ENCODE measurements at regions not wholly inside any gene's neighbourhood (a gene's known extent, or its start where the extent isn't known, plus 50 kb on each side); places are given as distances from the start of the nearest gene placed in this dataset.
A peak's percentile ranks its signal among the peaks of the same experiment; 100 is the strongest.

DNA sequence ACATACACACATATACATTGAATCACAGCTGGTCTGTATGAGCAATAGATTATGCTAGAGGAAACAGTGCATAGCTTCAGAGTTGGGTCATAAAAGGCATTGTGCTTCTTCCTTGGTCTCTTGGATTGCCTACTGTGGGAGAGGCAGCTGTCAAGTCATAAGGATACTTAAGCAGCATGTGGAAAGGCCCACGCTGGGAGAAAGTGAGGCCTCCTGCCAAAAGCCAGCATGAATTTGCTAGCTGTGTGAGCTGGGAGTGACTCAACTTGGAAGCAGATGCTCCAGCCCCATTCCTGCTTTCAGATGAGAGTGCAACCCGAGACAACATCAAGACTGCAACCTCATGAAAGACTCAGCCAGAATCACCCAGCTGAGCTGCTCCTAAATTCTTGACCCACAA lies 311.9 kb upstream of the TBX3 start:
- DNase-seq (ENCODE audit: low spot score): no peak

DNA sequence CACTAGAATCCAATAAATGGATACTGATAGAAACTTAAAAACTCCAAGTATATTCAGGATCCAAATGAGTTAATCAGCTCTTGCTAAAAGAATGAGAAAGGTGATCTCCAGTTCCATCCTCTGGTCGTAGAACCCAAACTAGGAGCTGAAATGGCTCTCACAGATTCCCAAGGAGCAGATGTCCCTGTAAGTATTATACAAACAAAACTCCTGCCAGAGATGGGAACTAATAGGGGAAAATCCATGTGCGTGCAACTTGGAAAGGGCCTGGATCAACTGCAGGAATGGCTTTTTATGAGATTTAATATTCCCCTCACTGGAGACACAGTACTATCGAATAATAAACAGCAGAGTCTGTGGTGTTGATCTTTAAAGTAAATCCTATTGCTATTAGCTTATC lies 309.2 kb upstream of the TBX3 start:
- no peak for DNase-seq (ENCODE audit: low spot score)

DNA sequence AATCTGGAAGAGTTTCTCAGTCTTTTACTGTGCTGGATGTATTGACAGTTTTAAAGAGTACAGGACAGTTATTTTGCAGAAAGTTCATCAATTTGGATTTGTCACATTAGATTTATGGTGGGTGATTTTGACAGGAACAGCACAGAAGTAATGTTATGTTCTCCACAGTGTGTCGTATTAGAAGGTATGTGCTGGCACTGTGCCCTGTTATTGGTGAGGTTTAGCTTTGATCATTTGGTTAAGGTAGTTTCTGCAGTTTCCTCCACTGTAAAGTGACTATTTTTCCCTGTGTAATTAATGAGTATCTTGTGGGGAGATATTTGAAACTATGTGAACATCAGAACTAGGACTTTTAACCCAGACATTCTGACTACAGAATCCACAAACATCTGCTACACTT lies 308.5 kb upstream of the TBX3 start:
- DNase-seq (ENCODE audit: low spot score): no peak

DNA sequence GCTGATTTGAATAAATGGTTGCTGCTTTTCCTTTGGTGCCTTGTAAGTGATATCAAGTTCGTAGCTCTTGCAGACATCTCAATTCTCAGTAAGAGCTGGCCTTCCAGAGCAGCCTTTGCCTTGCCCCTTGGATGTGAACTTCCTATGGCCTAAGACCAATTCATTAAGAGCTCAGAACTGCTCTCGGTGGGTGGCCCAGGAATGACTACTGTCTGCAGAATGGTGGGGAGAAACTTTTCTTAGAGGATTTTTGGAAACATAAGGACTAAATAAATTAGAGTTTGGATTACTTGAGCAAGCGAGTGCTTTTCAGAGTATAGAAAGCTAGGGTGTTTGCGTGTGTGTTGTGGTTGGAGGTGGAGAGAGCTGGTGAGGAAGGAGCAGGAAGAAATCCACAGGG lies 306.4 kb upstream of the TBX3 start:
- no peak for DNase-seq (ENCODE audit: low spot score)

DNA sequence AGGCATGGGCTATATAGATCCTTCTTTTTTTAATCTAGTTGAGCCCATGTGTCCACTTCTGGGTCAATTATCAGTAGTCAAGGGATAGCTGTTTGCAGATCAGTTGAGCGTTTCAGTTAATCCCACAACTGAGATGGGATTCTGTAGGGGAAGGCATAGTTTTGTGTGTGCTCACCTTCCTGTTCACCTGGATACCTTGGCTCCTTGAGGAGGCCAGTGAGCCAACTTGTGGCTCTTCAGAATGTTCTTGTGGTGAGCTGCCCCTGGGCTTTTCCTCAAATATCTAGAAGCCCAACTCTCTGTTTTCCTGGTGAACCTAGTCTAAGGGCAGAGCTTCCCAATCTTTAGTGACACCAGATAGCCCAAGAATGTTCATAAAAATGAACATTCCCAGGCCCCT lies 302.9 kb upstream of the TBX3 start:
- no peak for DNase-seq (ENCODE audit: low spot score)

DNA sequence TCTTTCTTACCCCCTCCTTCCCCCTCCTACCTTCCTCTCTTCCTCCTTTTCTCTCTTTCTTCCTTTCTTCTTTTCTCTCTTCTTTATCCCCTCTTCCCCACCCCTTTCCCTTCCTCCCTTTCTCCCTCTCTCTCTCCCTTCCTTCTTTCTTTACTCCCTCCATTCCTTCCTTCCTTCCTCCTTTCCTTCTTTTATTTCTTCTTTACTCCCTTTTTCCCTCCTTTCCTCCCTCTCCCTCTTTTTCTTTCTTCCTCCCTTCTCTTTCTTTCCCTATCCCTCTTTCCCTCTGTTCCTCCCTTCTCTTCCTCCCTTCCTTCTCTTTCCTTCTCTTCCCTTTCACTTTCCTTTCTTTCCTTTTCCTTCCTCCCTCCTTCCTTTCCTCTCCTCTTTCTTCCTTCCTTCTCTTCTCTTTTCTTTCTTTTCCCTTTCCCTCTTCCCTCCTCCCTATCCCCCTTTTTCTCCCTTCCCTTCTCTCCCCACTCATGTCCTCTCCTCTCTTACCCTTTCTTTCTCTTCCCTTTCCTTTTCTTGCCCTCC lies 302.3 kb upstream of the TBX3 start:
- DNase-seq (ENCODE audit: low spot score): no peak

DNA sequence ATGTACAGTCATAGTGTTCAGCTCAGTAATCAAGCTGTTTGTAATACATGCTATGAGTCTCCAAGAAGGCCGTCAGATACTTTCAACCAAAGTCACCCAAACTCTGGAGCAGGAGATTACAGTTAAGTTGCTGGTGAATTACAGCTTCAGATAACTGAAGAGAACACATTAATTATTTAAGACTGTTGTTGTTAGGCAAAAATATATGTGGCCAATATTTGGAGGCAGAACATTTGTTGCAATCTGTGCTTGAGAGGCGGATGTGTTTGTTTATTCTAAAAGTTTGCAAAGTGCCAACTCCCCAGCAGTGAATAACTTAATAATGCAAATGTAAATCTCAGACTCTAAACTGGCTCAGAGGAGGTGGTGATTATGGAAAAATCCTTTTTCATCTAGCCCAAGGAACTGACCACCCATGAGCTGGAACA lies 300.7 kb upstream of the TBX3 start:
- DNase-seq (ENCODE audit: low spot score): no peak

DNA sequence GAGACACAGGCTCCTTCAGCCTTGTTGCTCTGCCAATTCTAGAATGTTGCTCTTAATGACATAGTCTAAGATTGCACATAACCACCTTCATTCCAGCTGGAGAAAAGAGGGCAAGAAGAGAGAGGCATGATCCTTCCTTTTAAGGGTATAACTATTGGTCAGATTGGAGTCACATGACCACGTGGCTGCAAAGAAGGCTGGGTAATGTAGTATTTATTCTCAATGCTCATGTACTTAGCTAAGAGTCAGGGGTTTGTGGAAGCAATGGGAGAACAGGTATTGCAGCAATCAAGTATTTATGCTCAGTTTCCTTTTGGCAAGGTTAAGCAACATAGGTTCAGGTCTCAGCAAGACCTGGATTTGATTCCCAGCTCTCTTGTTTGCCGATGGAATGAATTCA lies 298.8 kb upstream of the TBX3 start:
- DNase-seq (ENCODE audit: low spot score): peak; percentile 49

DNA sequence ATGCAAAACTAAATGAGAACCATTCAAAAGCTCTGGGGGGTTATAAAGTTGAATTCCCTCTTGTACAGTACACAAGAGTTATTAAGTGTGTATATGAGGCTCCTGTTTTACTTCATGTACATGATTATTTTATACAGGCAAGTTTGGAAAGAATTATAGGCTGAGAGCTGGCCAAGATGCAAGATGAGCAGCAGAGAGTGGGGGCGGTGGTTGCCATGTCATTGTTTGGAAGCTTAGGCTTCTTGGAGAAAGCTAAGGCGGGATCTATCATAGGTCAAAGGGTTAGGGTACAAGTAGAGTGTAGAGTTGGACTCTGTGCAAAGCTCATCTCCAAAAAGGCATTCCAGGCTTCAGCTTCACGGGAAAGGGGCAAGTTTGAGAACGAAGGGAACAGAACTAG lies 297.1 kb upstream of the TBX3 start:
- no peak for DNase-seq (ENCODE audit: low spot score)

DNA sequence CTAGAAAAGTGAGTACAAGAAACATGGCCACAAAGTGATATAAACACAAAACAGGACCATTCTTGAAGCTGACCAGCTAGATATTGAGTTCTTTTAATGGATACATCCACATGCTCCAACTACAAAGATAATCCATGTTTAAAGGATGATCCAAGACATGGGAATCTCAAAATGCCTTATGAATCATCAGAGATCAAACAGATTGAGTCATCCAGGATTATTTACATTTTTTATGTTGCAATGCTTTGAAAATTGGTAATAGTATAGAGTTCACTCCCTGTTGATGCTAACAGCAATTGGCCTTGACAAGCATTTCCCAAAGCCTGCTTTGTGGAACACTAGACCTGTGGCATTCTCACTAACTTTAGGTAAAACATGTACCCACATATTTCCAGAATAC lies 293.0 kb upstream of the TBX3 start:
- DNase-seq (ENCODE audit: low spot score): no peak

DNA sequence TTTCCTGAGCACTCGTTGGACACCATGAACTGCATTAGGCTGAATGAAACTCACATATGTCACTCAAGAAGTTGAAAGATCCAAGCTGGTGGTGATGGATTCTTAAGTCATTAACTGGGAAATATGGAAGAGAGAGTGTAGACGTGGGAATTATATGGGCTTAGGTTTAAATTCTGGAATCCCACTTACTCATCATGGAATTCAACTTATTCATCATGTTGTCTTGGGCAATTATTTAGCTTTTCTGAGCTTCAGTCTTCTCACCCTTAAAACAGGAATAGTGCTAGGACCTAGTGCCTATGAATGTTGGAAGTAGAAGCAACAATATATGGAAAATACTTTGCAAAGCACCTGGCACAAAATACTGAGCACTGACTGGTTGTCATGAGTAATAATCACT lies 292.4 kb upstream of the TBX3 start:
- no peak for DNase-seq (ENCODE audit: low spot score)

DNA sequence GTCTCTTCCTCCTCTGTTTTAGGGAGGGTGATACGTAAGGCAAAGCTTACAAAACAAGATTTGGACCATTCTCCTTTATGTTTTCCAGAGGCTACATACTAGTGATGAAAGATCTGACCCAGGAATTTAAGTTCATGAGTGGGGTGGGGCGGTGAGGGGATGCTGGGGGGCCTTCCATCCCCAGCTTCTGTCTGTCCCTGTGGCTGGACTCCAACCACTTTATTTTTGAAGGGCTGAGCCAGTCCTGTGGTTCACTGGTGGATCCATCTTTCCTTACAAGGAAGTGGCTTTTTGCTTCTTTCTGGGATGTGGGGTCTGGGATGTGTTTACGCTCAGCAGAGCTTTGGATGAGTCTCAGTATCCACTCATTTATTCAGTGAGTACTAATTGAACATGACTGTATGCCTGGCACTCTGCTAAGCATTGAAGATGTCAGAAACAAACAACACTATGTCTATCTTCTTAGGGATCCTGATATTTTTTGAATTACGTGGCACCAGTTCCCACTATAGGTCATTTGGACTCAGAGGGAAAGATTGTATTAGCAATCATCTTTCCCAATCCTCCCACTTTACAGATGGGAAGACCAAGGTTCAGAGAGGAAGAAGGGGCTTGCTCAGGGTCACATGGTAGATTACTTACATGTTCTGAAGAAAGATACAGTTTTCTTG lies 291.8 kb upstream of the TBX3 start:
- DNase-seq (ENCODE audit: low spot score): no peak

DNA sequence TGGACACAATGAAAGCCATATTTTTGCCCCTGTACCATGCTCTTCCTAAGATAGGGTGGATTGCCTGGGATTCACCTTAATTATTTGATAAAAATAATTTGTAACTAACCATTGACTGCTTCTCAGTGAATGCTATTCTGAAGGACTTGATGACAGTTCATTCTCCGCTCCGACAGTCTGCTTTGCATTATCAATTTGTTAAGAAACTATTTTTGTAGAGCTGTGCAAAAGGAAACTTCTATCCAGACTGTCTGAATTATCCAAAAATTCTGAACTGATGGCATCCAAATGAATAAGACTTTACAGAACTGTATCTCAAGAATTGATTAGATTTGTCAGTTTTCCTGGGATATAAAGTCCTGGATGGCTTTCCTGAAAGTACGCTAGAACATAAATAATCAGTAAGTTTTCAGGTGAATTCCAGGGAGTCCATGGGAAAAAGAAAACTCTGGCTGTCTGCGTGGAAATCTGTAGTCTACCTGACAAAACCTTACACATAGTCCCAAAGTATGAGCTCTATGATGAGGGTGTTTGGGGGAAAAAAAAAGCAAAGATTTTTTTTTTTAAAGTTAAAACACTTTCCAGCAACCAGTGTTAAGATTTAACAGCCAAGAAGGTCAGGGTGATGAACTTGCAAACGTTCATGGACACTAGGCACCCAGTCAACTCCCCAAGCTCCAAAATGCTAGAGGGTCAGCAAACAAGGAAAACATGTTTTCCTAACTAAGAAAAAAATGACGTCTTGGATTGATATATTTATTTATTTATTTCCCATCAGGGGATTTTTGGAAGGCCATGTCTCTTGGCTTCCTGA lies 291.1 kb upstream of the TBX3 start:
- no peak for DNase-seq (ENCODE audit: low spot score)

DNA sequence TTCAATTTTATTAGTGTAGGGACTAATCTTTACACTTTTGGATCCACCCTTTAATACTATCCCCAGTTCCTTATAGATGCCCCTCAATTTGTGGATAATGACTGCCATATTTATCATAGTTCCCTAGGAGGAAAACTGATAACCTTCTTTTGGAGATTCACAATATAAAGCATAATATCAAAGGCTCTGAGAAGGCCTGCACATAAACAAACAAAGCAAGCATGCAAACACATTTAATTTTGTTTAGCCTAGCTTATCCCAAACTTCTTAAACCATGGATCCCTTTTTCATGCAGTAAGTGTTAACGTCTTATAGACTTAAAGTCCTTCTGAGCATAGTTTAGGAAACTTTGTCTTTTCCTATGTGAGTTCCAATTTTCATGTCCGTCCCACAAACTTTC lies 290.4 kb upstream of the TBX3 start:
- DNase-seq (ENCODE audit: low spot score): no peak

DNA sequence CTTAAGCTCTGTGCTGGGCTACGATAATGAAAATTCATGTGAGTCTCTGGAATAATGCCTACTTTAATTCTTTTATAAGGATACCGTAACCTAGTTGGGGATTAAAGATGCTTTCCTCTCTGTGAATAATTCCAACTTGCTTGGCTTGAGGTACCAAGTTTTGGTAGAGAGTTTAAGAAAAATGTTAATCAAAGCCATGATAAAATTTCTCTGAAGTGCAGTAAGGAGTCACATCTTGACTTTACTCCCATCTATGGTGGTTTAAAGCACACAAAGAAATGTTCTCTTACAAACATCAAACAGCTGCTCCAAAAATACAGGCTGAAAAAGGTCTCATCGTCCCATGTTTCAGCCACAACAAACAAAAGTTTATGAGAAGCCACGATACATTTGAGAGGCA lies 284.8 kb upstream of the TBX3 start:
- no peak for DNase-seq (ENCODE audit: low spot score)

DNA sequence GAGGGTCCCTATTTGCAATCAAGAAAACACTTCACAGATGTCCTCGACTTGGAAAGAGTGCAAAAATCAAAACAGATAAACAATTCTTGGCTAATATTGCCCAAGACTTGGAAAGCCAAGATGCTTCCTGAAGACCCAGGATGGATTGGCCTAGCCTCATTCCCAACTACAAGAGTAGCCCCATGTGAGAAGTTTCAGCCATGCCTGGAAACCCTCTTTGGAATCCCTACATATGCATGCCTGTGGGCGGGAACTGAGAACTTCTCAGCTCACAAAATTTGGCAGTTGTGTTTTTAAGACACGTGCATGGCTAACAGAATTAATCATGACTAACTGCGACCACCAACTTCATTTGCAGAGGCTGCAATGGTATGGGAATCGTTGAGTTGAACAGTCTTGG lies 283.2 kb upstream of the TBX3 start:
- DNase-seq (ENCODE audit: low spot score): no peak

DNA sequence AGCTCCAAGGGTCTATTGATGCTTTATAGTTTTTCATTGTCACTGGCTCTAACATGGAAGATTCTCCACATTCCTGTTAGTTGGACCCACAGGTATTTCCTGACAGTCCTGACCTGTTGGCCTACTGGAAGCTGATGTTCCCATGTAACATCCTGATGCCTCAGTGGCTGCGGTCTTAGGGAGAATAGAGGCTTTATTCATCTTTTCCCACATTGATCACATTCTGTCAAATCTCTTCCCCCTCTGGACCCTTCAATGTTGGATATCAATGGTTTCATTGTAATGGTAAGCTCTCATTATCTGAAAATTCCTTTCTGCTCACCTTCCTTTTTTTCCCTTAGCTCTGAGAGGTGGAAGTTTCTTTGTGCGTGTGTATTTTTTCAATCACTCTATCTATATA lies 280.9 kb upstream of the TBX3 start:
- no peak for DNase-seq (ENCODE audit: low spot score)

DNA sequence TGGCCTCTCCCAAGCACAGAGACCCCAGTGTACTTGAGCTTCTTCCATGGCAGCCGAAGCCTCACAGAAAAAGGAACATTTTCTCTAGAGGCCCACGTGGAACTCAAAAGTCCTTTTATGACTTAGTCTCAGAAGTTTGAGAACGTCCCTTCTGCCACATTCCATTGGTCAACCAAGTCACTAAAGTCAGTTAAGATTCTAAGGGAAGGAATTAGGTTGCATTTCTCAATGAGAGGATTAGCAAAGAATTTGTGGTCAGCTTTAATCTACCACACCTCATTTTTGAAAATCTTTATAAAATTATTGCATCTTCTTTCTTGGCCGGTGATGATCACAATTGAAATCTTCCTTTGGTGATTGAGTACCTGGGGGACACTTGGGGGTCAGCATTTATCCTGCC lies 279.9 kb upstream of the TBX3 start:
- no peak for DNase-seq (ENCODE audit: low spot score)

DNA sequence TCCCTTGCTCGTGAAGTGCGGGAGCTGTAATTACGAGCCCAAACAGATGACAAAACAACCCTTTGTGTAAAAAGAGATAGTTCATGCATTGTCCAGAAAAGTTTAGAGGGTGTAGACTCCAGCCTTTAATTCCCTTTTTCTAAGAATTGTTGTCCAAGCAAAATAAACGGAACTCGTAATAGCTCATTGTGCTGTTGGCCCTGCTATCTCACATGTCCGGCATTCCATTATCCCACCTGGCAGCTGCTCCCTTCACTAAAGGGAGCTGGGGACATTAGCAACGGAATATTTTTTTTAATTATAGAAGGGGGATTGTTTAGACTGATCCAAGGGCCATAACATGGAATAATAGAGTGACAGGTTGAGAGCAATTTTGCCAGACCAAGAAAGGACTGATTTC lies 277.5 kb upstream of the TBX3 start:
- DNase-seq (ENCODE audit: low spot score): no peak

DNA sequence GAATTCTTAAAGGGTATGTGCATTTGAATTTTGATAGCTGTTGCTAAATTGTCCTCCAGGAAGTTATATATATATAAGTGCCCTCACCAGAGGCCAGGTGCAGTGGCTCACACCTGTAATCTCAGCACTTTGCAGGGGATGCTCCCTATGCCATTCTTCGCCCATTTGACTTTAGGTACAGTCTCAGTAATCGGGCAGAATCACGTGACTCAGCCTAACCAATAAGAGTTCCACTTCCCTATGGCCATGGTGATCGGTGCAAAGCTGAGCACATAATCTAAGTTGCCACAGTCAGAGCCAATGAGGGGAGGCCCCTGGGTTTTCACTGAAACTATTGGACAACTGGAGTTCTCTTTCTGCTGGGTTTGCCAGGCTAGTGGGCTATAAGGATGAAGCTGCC lies 274.6 kb upstream of the TBX3 start:
- no peak for DNase-seq (ENCODE audit: low spot score)

DNA sequence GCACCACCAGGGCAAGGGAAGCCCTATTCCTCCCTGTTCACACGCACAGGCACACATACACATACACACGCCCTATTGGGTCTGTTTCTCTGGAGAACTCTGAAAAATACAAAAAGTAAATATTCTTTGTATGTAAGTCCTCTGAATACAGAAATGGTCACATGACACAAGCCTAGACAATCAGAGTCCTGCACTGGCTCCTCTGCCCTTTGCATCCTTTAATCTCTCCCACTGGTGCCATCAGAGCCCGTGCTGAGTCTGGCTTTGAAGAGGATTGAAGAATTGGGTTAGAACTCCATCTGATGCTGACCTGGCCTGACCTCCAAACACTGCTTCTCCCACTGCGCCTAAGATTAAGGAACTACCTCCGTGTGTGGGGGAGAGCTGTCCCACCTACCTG lies 273.2 kb upstream of the TBX3 start:
- DNase-seq (ENCODE audit: low spot score): no peak

DNA sequence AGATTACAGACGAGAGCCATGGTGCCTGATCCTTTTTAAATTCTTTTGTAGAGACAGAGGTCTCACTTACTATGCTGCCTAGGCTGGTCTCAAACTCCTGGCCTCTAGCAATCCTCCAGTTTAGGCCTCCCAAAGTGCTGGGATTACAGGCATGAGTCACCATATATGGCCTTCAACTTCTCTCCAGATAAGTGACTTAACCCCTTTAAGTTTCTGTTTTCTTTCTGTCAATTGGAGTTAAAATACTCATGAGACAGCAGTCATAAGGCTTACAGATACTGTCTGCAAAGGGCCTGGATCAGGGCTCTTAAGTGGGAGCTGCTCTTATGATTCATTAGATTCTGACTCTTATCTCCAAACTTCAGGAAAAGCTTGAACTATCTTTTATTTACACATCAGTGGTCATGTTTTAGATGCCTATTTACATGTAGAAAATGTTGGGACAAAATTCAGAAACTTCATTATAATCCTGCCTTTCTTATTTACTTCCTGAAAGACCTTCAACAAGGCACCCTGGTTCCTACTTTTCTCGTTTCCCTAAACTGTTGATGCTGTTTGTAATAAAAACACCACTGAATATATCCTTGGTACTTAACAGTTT lies 271.5 kb upstream of the TBX3 start:
- peak; percentile 18 for DNase-seq (ENCODE audit: low spot score)

DNA sequence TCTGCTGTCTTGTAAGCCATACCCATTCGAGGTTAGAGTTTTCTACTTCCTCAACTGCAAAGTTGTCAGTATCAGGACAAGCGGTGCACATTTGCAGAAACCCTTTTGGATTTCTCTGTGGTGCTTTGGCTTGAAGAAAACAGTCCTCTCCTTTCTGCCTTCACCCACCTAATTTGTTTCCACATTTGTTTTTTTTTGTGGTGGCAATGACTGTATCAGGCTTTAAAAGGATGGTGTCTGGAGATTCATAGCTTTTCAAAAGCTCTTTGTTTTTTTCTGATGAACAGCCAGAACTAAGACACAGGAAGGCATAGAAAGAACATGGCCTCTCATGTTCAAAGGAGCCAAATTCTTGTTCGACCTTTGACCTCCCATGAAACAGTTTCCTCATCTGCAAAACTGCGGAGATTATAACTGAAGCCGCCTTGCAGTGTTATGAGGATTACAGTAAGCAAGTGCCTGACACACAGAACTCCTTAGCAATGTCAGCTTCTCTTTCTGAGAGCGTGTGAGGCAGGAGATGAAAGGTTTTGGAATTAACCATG lies 270.6 kb upstream of the TBX3 start:
- no peak for DNase-seq (ENCODE audit: low spot score)
